PC-9 (cell line): ENCODE measurements at regions not wholly inside any gene's neighbourhood (a gene's known extent, or its start where the extent isn't known, plus 50 kb on each side); places are given as distances from the start of the nearest gene placed in this dataset.

Source experiments
- BruUV-seq: library from RNA; stranded (reverse); fragments of 400-500 nt; replicated peaks from 2 replicates; lab custom pipeline; 2021; lab: Mats Ljungman, UMichigan
- CTCF ChIA-PET: fragments of 300-600 bp; sonication (Branson Sonifier 250); formaldehyde crosslinking; loops from one replicate; lab custom pipeline; 2022; ENCODE audit warnings: antibody characterized with exemption; lab: Charles Lee
- POLR2A ChIA-PET: fragments of 300-600 bp; sonication (Branson Sonifier 250); formaldehyde crosslinking; loops from one replicate; lab custom pipeline; 2022; ENCODE audit warnings: antibody characterized with exemption; ENCODE audit not compliant: unreplicated experiment; lab: Charles Lee
- DNase-seq, 2 experiments: peaks; one replicate each; pipeline versions ENCODE4 v3.0.0 to v3.0.0-alpha.2; 2015 to 2022; ENCODE audit warnings: mixed read lengths in 1 of 2
- H2AFZ ChIP-seq: fragments of 200-600 bp; sonication (generic); 2 replicates; pipeline ENCODE4 v1.8.1; 2017; ENCODE audit warnings: antibody characterized with exemption
- H3F3A ChIP-seq: fragments of 200-600 bp; sonication (generic); 2 replicates; pipeline ENCODE4 v1.8.1; 2017; ENCODE audit warnings: antibody characterized with exemption, mild to moderate bottlenecking, low read depth; ENCODE audit not compliant: insufficient read depth
- H3K27ac ChIP-seq: fragments of 200-600 bp; sonication (generic); 2 replicates; pipeline ENCODE4 v1.6.1; 2016; ENCODE audit warnings: mixed run types
- H3K27me3 ChIP-seq: fragments of 200-600 bp; sonication (generic); 2 replicates; pipeline ENCODE4 v1.6.1; 2016; ENCODE audit warnings: low read depth, mixed run types; ENCODE audit not compliant: insufficient read depth
- H3K36me3 ChIP-seq: fragments of 200-600 bp; sonication (generic); 2 replicates; pipeline ENCODE4 v1.6.1; 2016; ENCODE audit warnings: low read depth, mixed run types
- H3K4me1 ChIP-seq: fragments of 200-600 bp; sonication (generic); replicated peaks from 2 replicates; pipeline ENCODE4 v1.6.1; 2016; ENCODE audit warnings: mixed run types; ENCODE audit not compliant: insufficient read depth
- H3K4me2 ChIP-seq: fragments of 200-600 bp; sonication (generic); 2 replicates; pipeline ENCODE4 v1.6.1; 2017; ENCODE audit warnings: mixed run types
- H3K4me3 ChIP-seq: fragments of 200-600 bp; sonication (generic); 2 replicates; pipeline ENCODE4 v1.6.1; 2016; ENCODE audit warnings: mixed run types
- H3K79me2 ChIP-seq: fragments of 200-600 bp; sonication (generic); 2 replicates; pipeline ENCODE4 v1.6.1; 2017; ENCODE audit warnings: low read depth, mixed run types
- H3K9me2 ChIP-seq: fragments of 200-600 bp; sonication (generic); 2 replicates; pipeline ENCODE4 v1.8.1; 2017; ENCODE audit warnings: mild to moderate bottlenecking; ENCODE audit not compliant: insufficient read depth
- H3K9me3 ChIP-seq: fragments of 200-600 bp; sonication (generic); 2 replicates; pipeline ENCODE4 v1.8.1; 2016; ENCODE audit warnings: low read depth; ENCODE audit not compliant: insufficient read depth
- H4K20me1 ChIP-seq: fragments of 200-600 bp; sonication (generic); 2 replicates; pipeline ENCODE4 v1.8.1; 2017; ENCODE audit not compliant: insufficient read depth
- EZH2 ChIP-seq: fragments of 200-600 bp; sonication (generic); IDR thresholded peaks from 2 replicates; pipeline ENCODE4 v1.8.0; 2017; ENCODE audit warnings: antibody characterized with exemption, low read depth
- intact Hi-C: fragments of 100-400 bp; cut with micrococcal nuclease; formaldehyde crosslinking; loops from one replicate; pipeline ENCODE4 v1.10.0; 2022; ENCODE audit not compliant: unreplicated experiment
- TF ChIP-seq, protein P1 (sequence below): fragments of 200-600 bp; sonication (generic); conservative IDR thresholded peaks from 2 replicates; pipeline ENCODE4 v1.6.1; 2017; ENCODE audit warnings: mixed run types, antibody characterized with exemption, mild to moderate bottlenecking, moderate library complexity

DNA sequence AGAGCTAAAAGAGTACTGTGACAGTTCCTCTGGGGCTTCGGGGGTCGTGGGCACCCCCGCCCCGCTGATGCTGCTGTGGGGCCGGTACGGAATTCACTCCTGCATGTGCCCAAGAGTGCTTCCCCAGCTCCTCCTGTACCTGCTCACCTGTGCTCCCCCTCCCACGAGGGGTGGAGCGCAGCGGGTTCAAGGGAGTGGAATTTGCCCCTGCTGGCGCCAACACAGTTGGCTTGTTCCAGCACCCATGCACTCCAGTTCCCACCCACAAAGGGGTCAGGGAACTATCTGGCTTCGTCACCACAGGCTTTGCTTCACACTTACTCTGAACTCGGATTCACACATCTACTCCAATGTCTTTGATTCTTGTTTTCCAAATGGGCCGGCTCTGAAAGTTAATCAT, 1086.9 kb upstream of the CDH6 start:
- TF ChIP-seq EZH2 = no peak
- TF ChIP-seq, protein P1, sequence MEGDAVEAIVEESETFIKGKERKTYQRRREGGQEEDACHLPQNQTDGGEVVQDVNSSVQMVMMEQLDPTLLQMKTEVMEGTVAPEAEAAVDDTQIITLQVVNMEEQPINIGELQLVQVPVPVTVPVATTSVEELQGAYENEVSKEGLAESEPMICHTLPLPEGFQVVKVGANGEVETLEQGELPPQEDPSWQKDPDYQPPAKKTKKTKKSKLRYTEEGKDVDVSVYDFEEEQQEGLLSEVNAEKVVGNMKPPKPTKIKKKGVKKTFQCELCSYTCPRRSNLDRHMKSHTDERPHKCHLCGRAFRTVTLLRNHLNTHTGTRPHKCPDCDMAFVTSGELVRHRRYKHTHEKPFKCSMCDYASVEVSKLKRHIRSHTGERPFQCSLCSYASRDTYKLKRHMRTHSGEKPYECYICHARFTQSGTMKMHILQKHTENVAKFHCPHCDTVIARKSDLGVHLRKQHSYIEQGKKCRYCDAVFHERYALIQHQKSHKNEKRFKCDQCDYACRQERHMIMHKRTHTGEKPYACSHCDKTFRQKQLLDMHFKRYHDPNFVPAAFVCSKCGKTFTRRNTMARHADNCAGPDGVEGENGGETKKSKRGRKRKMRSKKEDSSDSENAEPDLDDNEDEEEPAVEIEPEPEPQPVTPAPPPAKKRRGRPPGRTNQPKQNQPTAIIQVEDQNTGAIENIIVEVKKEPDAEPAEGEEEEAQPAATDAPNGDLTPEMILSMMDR = no peak
- H3K27ac ChIP-seq = no peak overlapping the region
- no peaks in the 10 kb centered on the region for H3F3A ChIP-seq
- H3K79me2 ChIP-seq = no peaks in the 10 kb centered on the region
- H3K4me1 ChIP-seq = no peaks in the 10 kb centered on the region
- H3K27me3 ChIP-seq = no peaks in the 10 kb centered on the region
- intact Hi-C loops = no loop called here
- no peak for DNase-seq
- H3K36me3 ChIP-seq = no peaks in the 10 kb centered on the region
- no peak overlapping the region for H2AFZ ChIP-seq
- no TSS peak for BruUV-seq
- H3K9me2 ChIP-seq = 0 out of 2 replicates have a peak, but pooled peaks cover 4% of the 10 kb centered on the region
- ChIA-PET POLR2A (no interaction called here), CTCF (no interaction called here)
- no peak overlapping the region for H3K4me2 ChIP-seq
- H3K4me3 ChIP-seq = no peak overlapping the region
- no peaks in the 10 kb centered on the region for H4K20me1 ChIP-seq
- no peaks in the 10 kb centered on the region for H3K9me3 ChIP-seq

DNA sequence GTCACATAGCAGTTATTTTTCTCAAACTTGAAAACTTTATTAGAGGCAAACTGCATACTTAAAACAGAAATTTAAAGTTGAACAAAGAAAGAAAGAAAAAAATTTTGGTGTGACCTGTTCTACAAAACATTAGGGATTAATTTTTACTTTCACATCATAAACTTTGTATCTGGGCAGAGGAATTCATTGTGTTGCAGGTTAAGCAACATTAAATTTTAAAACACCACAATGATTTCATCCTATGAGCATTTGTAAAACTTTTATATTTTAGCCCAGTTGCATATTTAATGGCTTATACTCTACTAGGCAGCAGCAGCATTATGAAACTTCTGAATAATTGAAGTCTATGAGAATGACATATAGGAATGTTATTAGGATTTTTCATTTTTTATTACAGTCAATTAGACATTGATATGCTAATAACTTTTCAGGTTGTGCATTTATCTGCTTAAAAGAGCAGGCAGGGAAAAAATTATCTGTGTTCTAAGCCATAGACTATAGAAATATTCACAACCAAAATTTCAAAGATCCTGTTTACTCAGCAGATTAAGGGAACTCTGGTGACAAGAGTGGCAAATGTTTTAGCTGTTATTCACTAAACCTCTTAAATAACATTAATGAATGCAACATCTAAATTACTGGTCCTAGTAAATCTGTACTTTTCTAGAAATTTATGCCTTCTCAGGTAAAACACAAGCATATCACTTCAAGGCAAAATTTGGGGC, 1088.5 kb upstream of the CDH6 start:
- Histone ChIP-seq H3K4me2 (no peak overlapping the region), H3K9me3 (no peaks in the 10 kb centered on the region), H3K4me3 (no peak overlapping the region), H4K20me1 (no peaks in the 10 kb centered on the region), H3K27me3 (no peaks in the 10 kb centered on the region), H3K9me2 (0 out of 2 replicates have a peak, but pooled peaks cover 4% of the 10 kb centered on the region), H2AFZ (no peak overlapping the region), H3K27ac (no peak overlapping the region), H3K36me3 (no peaks in the 10 kb centered on the region), H3K4me1 (no peaks in the 10 kb centered on the region), H3K79me2 (no peaks in the 10 kb centered on the region), H3F3A (no peaks in the 10 kb centered on the region)
- TF ChIP-seq, protein P1 = no peak
- TF ChIP-seq EZH2 = no peak
- intact Hi-C loops = no loop called here
- CTCF ChIA-PET = no interaction called here
- no TSS peak for BruUV-seq
- no peak for DNase-seq
- POLR2A ChIA-PET = no interaction called here

DNA sequence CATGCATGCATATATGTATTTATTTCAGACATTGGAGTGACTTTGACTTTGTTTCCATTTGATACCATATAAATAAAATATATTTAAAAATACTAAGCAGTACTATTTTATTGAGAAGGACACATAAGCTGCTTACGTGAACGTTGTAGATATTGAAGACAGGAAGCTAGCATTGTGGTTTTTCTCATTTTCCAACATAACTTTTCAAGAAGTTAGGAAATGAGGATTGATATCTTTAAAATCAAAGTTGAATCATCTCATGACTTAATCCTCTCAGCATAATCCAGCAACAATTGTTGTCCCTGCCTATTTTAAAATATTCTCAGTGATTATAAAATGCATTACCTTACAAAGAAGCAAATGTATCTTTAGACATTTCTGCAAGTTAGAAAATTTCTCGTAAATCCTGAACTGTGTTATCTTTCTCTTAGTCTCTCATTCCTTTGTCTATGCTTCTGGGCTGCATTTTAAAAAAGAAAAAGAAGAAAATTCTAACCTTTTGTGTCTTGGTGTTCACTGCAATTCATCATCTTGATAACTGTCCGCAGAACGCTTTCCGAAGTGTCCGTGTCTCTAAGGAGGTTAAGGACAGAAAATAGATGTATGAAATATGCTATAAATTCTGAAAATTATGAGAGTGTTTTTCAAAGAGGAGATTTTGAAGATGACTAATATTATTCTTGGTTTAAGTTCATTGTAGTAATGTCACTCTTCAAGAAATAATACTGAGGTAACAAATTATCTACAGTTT, 1089.9 kb upstream of the CDH6 start:
- intact Hi-C loops = no loop called here
- Histone ChIP-seq H2AFZ (no peak overlapping the region), H3F3A (no peaks in the 10 kb centered on the region; the same call in 1 of the 2 replicates), H3K36me3 (no peaks in the 10 kb centered on the region), H3K79me2 (no peaks in the 10 kb centered on the region), H3K4me1 (0 out of 2 replicates have a peak, but pooled peaks cover 8% of the 10 kb centered on the region), H3K27me3 (no peaks in the 10 kb centered on the region), H4K20me1 (no peaks in the 10 kb centered on the region), H3K9me2 (0 out of 2 replicates have a peak, but pooled peaks cover 4% of the 10 kb centered on the region), H3K4me3 (no peak overlapping the region), H3K4me2 (no peak overlapping the region), H3K9me3 (no peaks in the 10 kb centered on the region), H3K27ac (no peak overlapping the region)
- CTCF ChIA-PET = no interaction called here
- POLR2A ChIA-PET = no interaction called here
- TF ChIP-seq, protein P1 = no peak
- TF ChIP-seq EZH2 = no peak
- BruUV-seq = no TSS peak
- no peak for DNase-seq
